Gastrocnemius medialis (tissue), 4 donors: ENCODE measurements at regions not wholly inside any gene's neighbourhood (a gene's known extent, or its start where the extent isn't known, plus 50 kb on each side); places are given as distances from the start of the nearest gene placed in this dataset.

Experiments
- CTCF ChIP-seq, 5 experiments: fragments of 450-650 bp in 3 of 5; fragments of 200-600 bp in 2 of 5; sonication (generic) in 2 of 5; IDR thresholded peaks in 4 of 5; conservative IDR thresholded peaks in 1 of 5; 1 replicate in 4 of 5; 2 replicates in 1 of 5; pipeline ENCODE4 v1.5.1; 2016 to 2019; ENCODE audit warnings: antibody characterized with exemption in 5 of 5, mild to moderate bottlenecking in 3 of 5, moderate library complexity in 3 of 5
- POLR2A ChIP-seq, 2 donors: fragments of 450-650 bp; IDR thresholded peaks; one replicate each; pipeline ENCODE4 v1.6.1; 2017; ENCODE audit warnings: antibody characterized with exemption in 2 of 2, mild to moderate bottlenecking in 2 of 2, moderate library complexity in 2 of 2

DNA sequence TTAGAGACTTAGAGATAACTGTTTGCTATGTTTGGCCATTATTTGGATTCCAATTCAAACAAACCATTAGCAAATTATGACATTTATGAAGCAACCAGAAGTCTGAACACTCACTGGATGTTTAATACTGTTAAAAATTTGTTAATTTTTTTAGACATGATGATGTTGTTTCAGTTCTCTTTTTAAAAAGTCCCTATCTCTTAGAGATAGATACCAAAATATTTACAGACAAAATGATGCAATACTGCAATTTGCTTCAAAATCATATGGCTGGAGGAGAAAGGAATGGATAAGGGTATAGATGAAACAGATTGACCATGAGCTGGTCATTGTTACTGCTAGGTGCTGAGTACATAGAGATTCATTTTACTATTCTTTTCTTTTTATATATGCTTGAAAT lies 534.6 kb downstream of the BCOR start:
- TF ChIP-seq POLR2A (IDR thresholded peaks at IDR 0.05): no peak
- no peak for TF ChIP-seq CTCF (IDR thresholded peaks at IDR 0.05 in 4 of 5, conservative IDR thresholded peaks at IDR 0.05 in 1 of 5)
